ENCODE measurements at regions not wholly inside any gene's neighbourhood (a gene's known extent, or its start where the extent isn't known, plus 50 kb on each side); places are given as distances from the start of the nearest gene placed in this dataset.

GRCh38 chr9:115391168-115391825 lies 273.3 kb upstream of the TNC start:
- DNase-seq (ENCODE audit: low read depth): no peak
- TF ChIP-seq CTCF (IDR thresholded peaks at IDR 0.05; ENCODE audit: control insufficient read depth, insufficient read depth, low read depth, low read length, missing control alignments): no peak
- H3K4me3 ChIP-seq (ENCODE audit: control insufficient read depth, low read depth, low read length): no peak overlapping the region

GRCh38 chr9:115393976-115394775 lies 276.2 kb upstream of the TNC start:
- TF ChIP-seq CTCF (IDR thresholded peaks at IDR 0.05; ENCODE audit: control insufficient read depth, insufficient read depth, low read depth, low read length, missing control alignments): no peak
- DNase-seq (ENCODE audit: low read depth): no peak
- H3K4me3 ChIP-seq (ENCODE audit: control insufficient read depth, low read depth, low read length): no peak overlapping the region

- no peak for DNase-seq (ENCODE audit: low read depth)
- no peak for TF ChIP-seq CTCF (IDR thresholded peaks at IDR 0.05; ENCODE audit: control insufficient read depth, insufficient read depth, low read depth, low read length, missing control alignments)
Measured at GRCh38 chr9:115395511-115396021, 277.6 kb upstream of the TNC start.

GRCh38 chr9:115396071-115396529 lies 278.1 kb upstream of the TNC start:
- DNase-seq (ENCODE audit: low read depth): peak; percentile 53
- H3K4me3 ChIP-seq (ENCODE audit: control insufficient read depth, low read depth, low read length): no peak overlapping the region
- no peak for TF ChIP-seq CTCF (IDR thresholded peaks at IDR 0.05; ENCODE audit: control insufficient read depth, insufficient read depth, low read depth, low read length, missing control alignments)

More at GRCh38 chr9:115395511-115396021, 277.6 kb upstream of the TNC start:
- no peak overlapping the region for H3K4me3 ChIP-seq (ENCODE audit: control insufficient read depth, low read depth, low read length)

GRCh38 chr9:115397591-115398312 lies 279.8 kb upstream of the TNC start:
- no peak for TF ChIP-seq CTCF (IDR thresholded peaks at IDR 0.05; ENCODE audit: control insufficient read depth, insufficient read depth, low read depth, low read length, missing control alignments)
- no peak for DNase-seq (ENCODE audit: low read depth)
- H3K4me3 ChIP-seq (ENCODE audit: control insufficient read depth, low read depth, low read length): no peak overlapping the region

- no peak for TF ChIP-seq CTCF (IDR thresholded peaks at IDR 0.05; ENCODE audit: control insufficient read depth, insufficient read depth, low read depth, low read length, missing control alignments)
- DNase-seq (ENCODE audit: low read depth): no peak
- no peak overlapping the region for H3K4me3 ChIP-seq (ENCODE audit: control insufficient read depth, low read depth, low read length)
Measured at GRCh38 chr9:115398313-115398650, 280.3 kb upstream of the TNC start.

All from AG09309 (cell line).